ENCODE measurements at regions not wholly inside any gene's neighbourhood (a gene's known extent, or its start where the extent isn't known, plus 50 kb on each side); places are given as distances from the start of the nearest gene placed in this dataset.

GRCh38 chr16:85274924-85275323 is 162.7 kb upstream of the CIBAR2 start:
- Histone ChIP-seq H2BK5ac (ENCODE audit: low read depth, low read length, poor library complexity, severe bottlenecking) (no peak overlapping the region), H2AFZ (replicated peaks; ENCODE audit: low read length, poor library complexity) (no peak overlapping the region), H4K91ac (ENCODE audit: insufficient read depth, low read depth, low read length) (no peak overlapping the region), H3K36me3 (ENCODE audit: control insufficient read depth, insufficient read depth, low read length) (no peaks in the 10 kb centered on the region), H2BK120ac (ENCODE audit: low read depth, low read length) (no peak overlapping the region), H2BK15ac (ENCODE audit: low read depth, low read length) (no peak overlapping the region), H4K20me1 (ENCODE audit: insufficient read depth, low read length) (peaks cover 87% of the 10 kb centered on the region), H2AK5ac (ENCODE audit: low read depth, low read length) (no peak overlapping the region), H3K27ac (ENCODE audit: insufficient read depth, low read length) (no peak overlapping the region), H3K4ac (ENCODE audit: low read depth, low read length) (no peak overlapping the region), H3K23ac (ENCODE audit: low read depth, low read length) (no peak overlapping the region), H3K9me1 (ENCODE audit: insufficient read depth, low read length) (0 out of 2 replicates have a peak, but pooled peaks cover 3% of the 10 kb centered on the region), H3K79me1 (ENCODE audit: low read depth in 1 of 2, low read length in 2 of 2) (peaks cover 5 to 49% of the 10 kb centered on the region in 2 experiments), H3K27me3 (ENCODE audit: control insufficient read depth, insufficient read depth, low read length) (no peaks in the 10 kb centered on the region), H3K56ac (ENCODE audit: extremely low read depth, insufficient read depth, low read length) (no peak overlapping the region), H4K5ac (ENCODE audit: low read depth, low read length) (no peak overlapping the region), H3K14ac (replicated peaks; ENCODE audit: low read depth, low read length) (no peak overlapping the region), H3K4me3 (ENCODE audit: insufficient read depth, low read depth, low read length) (no peak overlapping the region), H4K8ac (ENCODE audit: low read depth in 2 of 2, low read length in 2 of 2) (no peak overlapping the region), H2BK20ac (ENCODE audit: low read depth, low read length) (no peak overlapping the region), H3K4me1 (ENCODE audit: control insufficient read depth, insufficient read depth, low read length) (peaks cover 4% of the 10 kb centered on the region; the same call in 1 of the 2 replicates), H3K9me3 (ENCODE audit: control insufficient read depth, insufficient read depth, low read length) (no peaks in the 10 kb centered on the region), H3K18ac (ENCODE audit: low read depth, low read length) (no peak overlapping the region), H3K4me2 (ENCODE audit: low read depth, low read length) (no peak overlapping the region), H3K9ac (ENCODE audit: low read depth, low read length) (no peak overlapping the region), H2AK9ac (replicated peaks; ENCODE audit: low read depth, low read length, poor library complexity) (no peak overlapping the region)
- BruUV-seq (replicated peaks): no TSS peak
- in situ Hi-C loops (cut with MboI; ENCODE audit: low sequenced_read_pairs): loop anchor here (5.0 kb wide), 1 partner anchor 342 kb away; no protein-coding TSS in a partner anchor
- DNase-seq (no peak), ATAC-seq (ENCODE audit: low read depth) (no peak)
- WGBS, 2 experiments (ENCODE audit: extremely low coverage in 2 of 2, insufficient read length in 1 of 2): 83% methylated on average over 5 of the region's 8 CpGs; no CpG with 5 or more reads in 1 of the 2 experiments
- intact Hi-C loops (cut with micrococcal nuclease): loop anchor here (1.0 to 10.0 kb wide), 3 partner anchors 55 to 440 kb away; partner anchors contain the start of gene GSE1
- ChIA-PET POLR2A (ENCODE audit: unreplicated experiment) (no interaction called here), CTCF (interaction anchor here (0.9 kb wide), 1 partner anchor 26 kb away, joined by 3 read pairs; no protein-coding TSS in a partner anchor)
- no peak for TF ChIP-seq RCOR1 (IDR thresholded peaks at IDR 0.05; ENCODE audit: insufficient replicate concordance, low read length)
- no peak for TF ChIP-seq MAZ (IDR thresholded peaks at IDR 0.05; ENCODE audit: borderline replicate concordance, low read depth, low read length)
- TF ChIP-seq, protein P1, sequence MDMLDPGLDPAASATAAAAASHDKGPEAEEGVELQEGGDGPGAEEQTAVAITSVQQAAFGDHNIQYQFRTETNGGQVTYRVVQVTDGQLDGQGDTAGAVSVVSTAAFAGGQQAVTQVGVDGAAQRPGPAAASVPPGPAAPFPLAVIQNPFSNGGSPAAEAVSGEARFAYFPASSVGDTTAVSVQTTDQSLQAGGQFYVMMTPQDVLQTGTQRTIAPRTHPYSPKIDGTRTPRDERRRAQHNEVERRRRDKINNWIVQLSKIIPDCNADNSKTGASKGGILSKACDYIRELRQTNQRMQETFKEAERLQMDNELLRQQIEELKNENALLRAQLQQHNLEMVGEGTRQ (IDR thresholded peaks at IDR 0.05; ENCODE audit: low read depth, low read length): no peak
- TF ChIP-seq CTCF (conservative IDR thresholded peaks at IDR 0.05; ENCODE audit: low read depth, low read length): no peak
- TF ChIP-seq RAD21 (IDR thresholded peaks at IDR 0.05; ENCODE audit: low read length): no peak
- TF ChIP-seq SMC3 (IDR thresholded peaks at IDR 0.05; ENCODE audit: low read depth, low read length): no peak
- TF ChIP-seq, protein P2, sequence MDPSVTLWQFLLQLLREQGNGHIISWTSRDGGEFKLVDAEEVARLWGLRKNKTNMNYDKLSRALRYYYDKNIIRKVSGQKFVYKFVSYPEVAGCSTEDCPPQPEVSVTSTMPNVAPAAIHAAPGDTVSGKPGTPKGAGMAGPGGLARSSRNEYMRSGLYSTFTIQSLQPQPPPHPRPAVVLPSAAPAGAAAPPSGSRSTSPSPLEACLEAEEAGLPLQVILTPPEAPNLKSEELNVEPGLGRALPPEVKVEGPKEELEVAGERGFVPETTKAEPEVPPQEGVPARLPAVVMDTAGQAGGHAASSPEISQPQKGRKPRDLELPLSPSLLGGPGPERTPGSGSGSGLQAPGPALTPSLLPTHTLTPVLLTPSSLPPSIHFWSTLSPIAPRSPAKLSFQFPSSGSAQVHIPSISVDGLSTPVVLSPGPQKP (IDR thresholded peaks at IDR 0.05; ENCODE audit: borderline replicate concordance, low read depth, low read length): no peak
- TF ChIP-seq BHLHE40 (IDR thresholded peaks at IDR 0.05; ENCODE audit: low read depth, low read length): no peak
- no peak for TF ChIP-seq FOS (IDR thresholded peaks at IDR 0.05; ENCODE audit: low read depth, low read length)
- no peak for TF ChIP-seq NFE2L2 (IDR thresholded peaks at IDR 0.05; ENCODE audit: low read depth, low read length)
- no peak for TF ChIP-seq CEBPB (IDR thresholded peaks at IDR 0.05; ENCODE audit: low read depth, low read length)
- TF ChIP-seq MAFK (IDR thresholded peaks at IDR 0.05; ENCODE audit: low read depth, low read length): no peak
- dilution Hi-C loops (cut with HindIII; ENCODE audit: low sequenced_read_pairs, unreplicated experiment): no loop called here

Measured in IMR-90 (cell line).